HG03342 (cell line): ENCODE measurements at regions not wholly inside any gene's neighbourhood (a gene's known extent, or its start where the extent isn't known, plus 50 kb on each side); places are given as distances from the start of the nearest gene placed in this dataset.
A peak's percentile ranks its signal among the peaks of the same experiment; 100 is the strongest.
"Not testable (repeated sequence)": the region's sequence is repeated elsewhere in the genome, so short reads cannot be mapped to it uniquely, and the experiment has no call there.

ENCODE experiments used
- ATAC-seq: cut with Tn5 transposase; IDR thresholded peaks from one replicate; pipeline ENCODE4 v1.9.1; 2021; ENCODE audit warnings: mild to moderate bottlenecking, moderate library complexity; ENCODE audit not compliant: unreplicated experiment

GRCh38 chr2:236369661-236370062 is 105.5 kb upstream of the ASB18 start:
- ATAC-seq = no peak

GRCh38 chr2:236370847-236371409 is 106.7 kb upstream of the ASB18 start:
- ATAC-seq = no peak

GRCh38 chr2:236375973-236376476 is 111.8 kb upstream of the ASB18 start:
- ATAC-seq = no peak

- ATAC-seq = no peak
These were observed 112.5 kb upstream of the ASB18 start for GRCh38 chr2:236376566-236377244.

- ATAC-seq = no peak
These were observed 115.9 kb upstream of the ASB18 start for GRCh38 chr2:236380051-236380612.

GRCh38 chr2:236381253-236381652 is 117.0 kb upstream of the ASB18 start:
- not testable (repeated sequence) for ATAC-seq

- ATAC-seq = not testable (repeated sequence)
These were observed 125.3 kb upstream of the ASB18 start for GRCh38 chr2:236389284-236390216.

GRCh38 chr2:236393101-236393500 is 128.9 kb upstream of the ASB18 start:
- ATAC-seq = no peak

GRCh38 chr2:236393581-236393980 is 129.4 kb upstream of the ASB18 start:
- ATAC-seq = no peak

- no peak for ATAC-seq
These were observed 130.4 kb upstream of the ASB18 start for GRCh38 chr2:236394571-236394970.

- ATAC-seq = no peak
These were observed 130.9 kb upstream of the ASB18 start for GRCh38 chr2:236395067-236395466.

GRCh38 chr2:236396818-236397350 is 132.7 kb upstream of the ASB18 start:
- ATAC-seq = no peak

- no peak for ATAC-seq
These were observed 133.5 kb upstream of the ASB18 start for GRCh38 chr2:236397681-236398080.

GRCh38 chr2:236399409-236399808 is 135.2 kb upstream of the ASB18 start:
- ATAC-seq = no peak

GRCh38 chr2:236400046-236400574 is 135.9 kb upstream of the ASB18 start:
- no peak for ATAC-seq

- no peak for ATAC-seq
These were observed 136.6 kb upstream of the ASB18 start for GRCh38 chr2:236400594-236401360.

GRCh38 chr2:236402033-236402790 is 138.0 kb upstream of the ASB18 start:
- peak; percentile 63 for ATAC-seq

- ATAC-seq = no peak
These were observed 138.9 kb upstream of the ASB18 start for GRCh38 chr2:236403125-236403524.

- no peak for ATAC-seq
These were observed 139.6 kb upstream of the ASB18 start for GRCh38 chr2:236403811-236404210.
